ENCODE measurements at regions not wholly inside any gene's neighbourhood (a gene's known extent, or its start where the extent isn't known, plus 50 kb on each side); places are given as distances from the start of the nearest gene placed in this dataset.

GRCh38 chrX:925094-925493 lies 287.4 kb downstream of the CRLF2 start:
- TF ChIP-seq KDM5A (IDR thresholded peaks at IDR 0.05; ENCODE audit: low read length) = no peak
- TF ChIP-seq CHD1 (IDR thresholded peaks at IDR 0.05; ENCODE audit: low read depth, low read length) = no peak
- CTCF ChIA-PET (ENCODE audit: partially characterized antibody) = no interaction called here
- Histone ChIP-seq H3K36me3 (ENCODE audit: control insufficient read depth in 2 of 4, insufficient read depth in 4 of 4, low read length in 3 of 4) (no peaks in the 10 kb centered on the region), H3K23me2 (ENCODE audit: low read depth, low read length) (peaks cover 4% of the 10 kb centered on the region; the same call in 1 of the 2 replicates), H3K23ac (ENCODE audit: insufficient read length) (no peak overlapping the region), H2BK15ac (ENCODE audit: low read length) (no peak overlapping the region), H3K79me2 (ENCODE audit: control insufficient read depth in 1 of 2, insufficient read depth in 2 of 2, low read length in 2 of 2) (no peaks in the 10 kb centered on the region), H2AK5ac (ENCODE audit: low read depth, low read length) (no peak overlapping the region), H3K18ac (ENCODE audit: extremely low read depth, low read length) (no peak overlapping the region), H3K56ac (replicated peaks; ENCODE audit: insufficient read length, low read depth, low read length) (peak overlapping the region; percentile 82), H2BK20ac (ENCODE audit: low read length) (no peak overlapping the region), H3K4me1 (replicated peaks in 1 of 4; ENCODE audit: control insufficient read depth in 3 of 4, insufficient read depth in 4 of 4, low read length in 3 of 4) (no peaks in the 10 kb centered on the region), H2BK5ac (ENCODE audit: low read depth, low read length) (no peak overlapping the region), H3K79me1 (ENCODE audit: low read depth, low read length) (no peaks in the 10 kb centered on the region), H2AFZ (ENCODE audit: low read length) (no peak overlapping the region), H4K20me1 (replicated peaks in 1 of 2; ENCODE audit: control insufficient read depth in 1 of 2, insufficient read depth in 2 of 2, low read length in 2 of 2) (peaks cover 0 to 1% of the 10 kb centered on the region in 2 experiments), H3K27me3 (replicated peaks in 1 of 4; ENCODE audit: control insufficient read depth in 3 of 4, extremely low read depth in 1 of 4, insufficient read depth in 3 of 4, low read length in 3 of 4) (no peaks in the 10 kb centered on the region), H2BK120ac (replicated peaks; ENCODE audit: low read depth, low read length) (no peak overlapping the region), H3K4me3 (ENCODE audit: extremely low read depth in 1 of 4, insufficient read depth in 2 of 4, low read depth in 3 of 4, low read length in 4 of 4) (no peak overlapping the region), H3K9me3 (ENCODE audit: insufficient read depth in 2 of 2, low read depth in 1 of 2, low read length in 1 of 2) (no peaks in the 10 kb centered on the region), H3K9ac (replicated peaks in 1 of 4; ENCODE audit: extremely low read depth in 1 of 4, low read depth in 3 of 4, low read length in 3 of 4) (no peak overlapping the region), H3K4me2 (ENCODE audit: insufficient read depth in 1 of 2, low read depth in 2 of 2, low read length in 2 of 2) (no peak overlapping the region), H3K14ac (ENCODE audit: insufficient read length) (no peak overlapping the region), H4K91ac (replicated peaks; ENCODE audit: insufficient read length, low read length) (no peak overlapping the region), H3K4ac (replicated peaks; ENCODE audit: insufficient read length, low read depth, low read length) (no peak overlapping the region), H4K8ac (ENCODE audit: extremely low read depth, insufficient read depth, low read length) (no peak overlapping the region), H2BK12ac (ENCODE audit: low read depth, low read length) (no peak overlapping the region), H3K27ac (ENCODE audit: low read depth, low read length) (no peak overlapping the region), H4K5ac (ENCODE audit: insufficient read length, low read depth, low read length) (no peak overlapping the region)
- DNase-seq (ENCODE audit: low read depth in 1 of 2, low spot score in 2 of 2) (no peak), FAIRE-seq (no peak)
- WGBS, 2 experiments (ENCODE audit: extremely low coverage in 1 of 2, insufficient coverage in 1 of 2, insufficient read length in 1 of 2, insufficient replicate concordance in 2 of 2, low coverage in 1 of 2, low lambda C conversion rate in 2 of 2, missing lambda C conversion rate in 1 of 2) = 90 to 96% methylated on average over 2 of the region's 2 CpGs
- POLR2A ChIA-PET (ENCODE audit: partially characterized antibody) = no interaction called here

Measured in H1 (cell line).